Uterus (tissue), 3 donors: ENCODE measurements at regions not wholly inside any gene's neighbourhood (a gene's known extent, or its start where the extent isn't known, plus 50 kb on each side); places are given as distances from the start of the nearest gene placed in this dataset.

Experiments
- DNase-seq, 2 donors: peaks; one replicate each; pipeline ENCODE4 v3.0.0-alpha.2; 2019 to 2020
- H3K27ac ChIP-seq, 2 donors: fragments of 200-600 bp; sonication (generic); 1 replicate in 1 of 2; 2 replicates in 1 of 2; pipeline ENCODE4 v1.5.1; 2016 to 2018
- H3K27me3 ChIP-seq, 2 donors: fragments of 200-600 bp; sonication (generic); one replicate each; pipeline ENCODE4 v1.5.1; 2018 to 2019; ENCODE audit warnings: control low read depth in 1 of 2
- H3K36me3 ChIP-seq, 2 donors: fragments of 200-600 bp; sonication (generic); one replicate each; pipeline ENCODE4 v1.5.1; 2019; ENCODE audit warnings: control low read depth in 1 of 2
- H3K4me1 ChIP-seq, 2 donors: fragments of 200-600 bp; sonication (generic); one replicate each; pipeline ENCODE4 v1.5.1; 2018 to 2019; ENCODE audit warnings: control low read depth in 1 of 2
- H3K4me3 ChIP-seq, 2 donors: fragments of 200-600 bp; sonication (generic); 1 replicate in 1 of 2; 2 replicates in 1 of 2; pipeline ENCODE4 v1.5.1; 2018 to 2019; ENCODE audit warnings: mild to moderate bottlenecking in 1 of 2
- H3K9me3 ChIP-seq, 2 donors: fragments of 200-600 bp; sonication (generic); one replicate each; pipeline ENCODE4 v1.5.1; 2019; ENCODE audit warnings: control low read depth in 1 of 2
- CTCF ChIP-seq, 4 experiments: fragments of 200-600 bp in 2 of 4; fragments of 450-650 bp in 2 of 4; sonication (generic) in 2 of 4; IDR thresholded peaks; one replicate each; pipeline ENCODE4 v1.5.1; 2016 to 2019; ENCODE audit warnings: antibody characterized with exemption in 4 of 4, mild to moderate bottlenecking in 2 of 4, moderate library complexity in 1 of 4
- POLR2A ChIP-seq, 2 donors: fragments of 450-650 bp; IDR thresholded peaks; one replicate each; pipeline ENCODE4 v1.6.1; 2016; ENCODE audit warnings: antibody characterized with exemption in 2 of 2, mild to moderate bottlenecking in 1 of 2, moderate library complexity in 1 of 2
- intact Hi-C: fragments of 100-400 bp; cut with DNase I; formaldehyde crosslinking; loops from one replicate; pipeline ENCODE4 v1.15.1; 2023; ENCODE audit warnings: low total_unique reads
- donor health status: DM: yes; HTN: yes; CAD: no.

DNA sequence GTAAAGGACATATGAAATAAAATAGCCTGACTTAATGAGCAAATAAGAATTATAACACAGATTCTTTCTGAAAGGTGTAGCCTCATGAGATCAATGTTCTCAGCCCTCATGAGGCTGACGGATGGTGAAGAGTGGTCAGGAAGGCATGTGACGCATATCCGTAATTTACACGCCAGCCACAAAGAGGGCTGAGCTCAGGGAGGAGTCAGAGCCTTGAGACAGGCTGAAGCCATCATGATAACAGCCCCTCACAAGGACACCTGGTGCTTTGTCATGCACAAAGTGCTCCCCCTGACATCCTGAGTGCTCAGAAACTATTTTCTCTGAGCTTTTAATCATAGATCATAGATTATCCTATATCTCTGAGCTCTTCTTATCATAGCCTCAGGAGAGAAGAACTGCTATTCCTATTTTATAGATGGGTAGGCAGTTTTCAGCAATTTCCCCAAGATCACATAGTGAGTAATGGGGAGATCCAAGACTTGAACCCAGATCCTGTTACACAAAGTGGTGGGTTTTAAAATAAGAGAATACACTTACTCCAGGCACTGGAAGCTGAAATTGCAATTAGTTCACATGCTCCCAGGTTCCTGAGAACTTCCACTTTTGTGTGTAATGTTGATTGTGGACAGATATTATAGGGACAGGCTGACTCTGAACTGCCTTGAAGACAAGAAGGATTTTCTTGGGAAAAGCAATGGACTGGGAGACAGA is 267.1 kb downstream of the RPLP1 start:
- Histone ChIP-seq H3K9me3 (no peaks in the 10 kb centered on the region), H3K36me3 (no peaks in the 10 kb centered on the region), H3K4me3 (no peak overlapping the region), H3K27me3 (no peaks in the 10 kb centered on the region), H3K27ac (no peak overlapping the region), H3K4me1 (no peaks in the 10 kb centered on the region)
- intact Hi-C loops: no loop called here
- DNase-seq: no peak
- TF ChIP-seq CTCF (IDR thresholded peaks at IDR 0.05): no peak
- TF ChIP-seq POLR2A (IDR thresholded peaks at IDR 0.05): no peak

GRCh38 chr15:69720536-69720935 is 267.9 kb downstream of the RPLP1 start:
- Histone ChIP-seq H3K4me3 (no peak overlapping the region), H3K27ac (no peak overlapping the region), H3K27me3 (no peaks in the 10 kb centered on the region), H3K4me1 (no peaks in the 10 kb centered on the region), H3K36me3 (no peaks in the 10 kb centered on the region), H3K9me3 (no peaks in the 10 kb centered on the region)
- no peak for DNase-seq
- intact Hi-C loops: no loop called here
- TF ChIP-seq CTCF (IDR thresholded peaks at IDR 0.05): no peak
- no peak for TF ChIP-seq POLR2A (IDR thresholded peaks at IDR 0.05)

DNA sequence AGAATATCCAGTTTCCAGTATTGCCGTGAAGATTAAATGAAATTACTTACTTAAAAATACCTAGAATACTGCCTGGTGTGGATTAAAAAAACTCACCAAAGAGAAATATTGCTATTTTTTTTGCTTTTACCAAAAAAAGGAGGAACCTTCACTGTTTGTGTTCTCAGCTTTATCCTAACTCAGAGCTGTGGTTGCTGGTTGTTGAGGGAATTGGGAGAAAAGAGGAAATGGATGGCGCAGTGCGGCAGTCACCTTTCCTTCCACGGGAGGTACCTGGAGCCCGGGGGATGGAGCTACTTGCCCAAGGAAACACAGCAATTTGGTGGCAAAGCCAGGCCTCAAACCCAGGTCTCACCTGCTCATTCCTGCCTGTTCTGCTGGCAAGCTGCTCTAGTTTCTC is 270.3 kb downstream of the RPLP1 start:
- Histone ChIP-seq H3K36me3 (no peaks in the 10 kb centered on the region), H3K4me3 (no peak overlapping the region), H3K27ac (no peak overlapping the region), H3K9me3 (no peaks in the 10 kb centered on the region), H3K27me3 (no peaks in the 10 kb centered on the region), H3K4me1 (no peaks in the 10 kb centered on the region)
- TF ChIP-seq CTCF (IDR thresholded peaks at IDR 0.05) (no peak), POLR2A (IDR thresholded peaks at IDR 0.05) (no peak)
- DNase-seq: no peak
- intact Hi-C loops: no loop called here

DNA sequence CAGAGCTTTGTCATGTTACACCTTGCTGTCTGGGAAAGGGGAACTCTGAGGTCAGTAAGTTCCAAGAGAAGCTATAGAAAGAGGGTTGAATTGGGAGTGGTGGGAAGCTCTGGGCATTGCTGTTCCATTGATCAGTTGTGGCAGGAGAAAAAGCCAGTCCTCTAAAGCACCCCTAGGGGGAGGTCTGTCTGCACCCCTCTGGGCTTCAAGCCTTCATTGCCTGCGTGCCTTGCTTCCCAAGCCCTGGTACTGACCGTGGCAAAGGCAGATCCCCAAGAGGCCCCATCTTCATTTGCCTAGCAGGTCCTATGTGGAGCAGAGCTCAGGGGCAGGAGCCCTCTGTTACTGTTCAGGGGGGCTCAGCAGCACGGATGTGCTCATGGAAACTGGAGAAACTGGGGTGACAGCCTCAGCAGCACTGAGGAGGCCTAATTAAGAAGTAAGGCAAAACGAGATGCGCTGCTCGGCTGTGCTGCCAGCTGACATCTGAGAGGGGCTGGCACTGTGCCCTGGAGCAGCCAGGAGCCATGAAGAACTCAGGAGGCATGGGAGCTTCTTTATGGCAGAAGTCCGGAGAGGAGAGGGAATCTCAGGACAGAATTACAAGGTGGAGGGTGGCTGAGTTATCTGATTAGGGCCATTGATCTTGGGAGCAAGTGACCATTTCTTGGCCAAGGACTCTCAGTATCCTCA is 270.9 kb downstream of the RPLP1 start:
- no peaks in the 10 kb centered on the region for H3K4me1 ChIP-seq
- TF ChIP-seq POLR2A (IDR thresholded peaks at IDR 0.05): no peak
- TF ChIP-seq CTCF (IDR thresholded peaks at IDR 0.05): no peak
- intact Hi-C loops: no loop called here
- no peaks in the 10 kb centered on the region for H3K36me3 ChIP-seq
- no peak overlapping the region for H3K27ac ChIP-seq
- DNase-seq: no peak
- H3K27me3 ChIP-seq: no peaks in the 10 kb centered on the region
- no peaks in the 10 kb centered on the region for H3K9me3 ChIP-seq
- H3K4me3 ChIP-seq: no peak overlapping the region

- TF ChIP-seq POLR2A (IDR thresholded peaks at IDR 0.05): no peak
- TF ChIP-seq CTCF (IDR thresholded peaks at IDR 0.05): no peak
- no peak for DNase-seq
- H3K4me3 ChIP-seq: no peak overlapping the region
- intact Hi-C loops: no loop called here
- no peaks in the 10 kb centered on the region for H3K9me3 ChIP-seq
- no peak overlapping the region for H3K27ac ChIP-seq
- no peaks in the 10 kb centered on the region for H3K36me3 ChIP-seq
- H3K4me1 ChIP-seq: no peaks in the 10 kb centered on the region
- no peaks in the 10 kb centered on the region for H3K27me3 ChIP-seq
Observed at GRCh38 chr15:69724333-69724732, 271.7 kb downstream of the RPLP1 start.
